Activated T-helper 17 cell treated with anti-CD3 and anti-CD28 coated beads, Interleukin-2, amount 50 U/mL, for 72 hours (primary cell): ENCODE measurements at regions not wholly inside any gene's neighbourhood (a gene's known extent, or its start where the extent isn't known, plus 50 kb on each side); places are given as distances from the start of the nearest gene placed in this dataset.
"Not testable (repeated sequence)": the region's sequence is repeated elsewhere in the genome, so short reads cannot be mapped to it uniquely, and the experiment has no call there.

Experiments used
- ATAC-seq: fragments of 150-1000 bp; cut with Tn5 transposase; replicated peaks from 2 replicates; pipeline ENCODE4 v1.10.0; 2021; ENCODE audit warnings: mild to moderate bottlenecking, moderate library complexity
- H3K27ac Mint-ChIP-seq: one replicate; pipeline ENCODE4 v1.8.0; 2022; ENCODE audit warnings: mixed read lengths
- H3K27me3 Mint-ChIP-seq: one replicate; pipeline ENCODE4 v1.8.0; 2022; ENCODE audit warnings: mixed read lengths
- H3K36me3 Mint-ChIP-seq: one replicate; pipeline ENCODE4 v1.8.0; 2022; ENCODE audit warnings: low read depth, mild to moderate bottlenecking, mixed read lengths
- H3K4me1 Mint-ChIP-seq: one replicate; pipeline ENCODE4 v1.8.0; 2022; ENCODE audit warnings: mixed read lengths
- H3K4me3 Mint-ChIP-seq: one replicate; pipeline ENCODE4 v1.8.0; 2022; ENCODE audit warnings: mild to moderate bottlenecking, mixed read lengths
- H3K9me3 Mint-ChIP-seq: one replicate; pipeline ENCODE4 v1.8.0; 2022; ENCODE audit warnings: mixed read lengths

DNA sequence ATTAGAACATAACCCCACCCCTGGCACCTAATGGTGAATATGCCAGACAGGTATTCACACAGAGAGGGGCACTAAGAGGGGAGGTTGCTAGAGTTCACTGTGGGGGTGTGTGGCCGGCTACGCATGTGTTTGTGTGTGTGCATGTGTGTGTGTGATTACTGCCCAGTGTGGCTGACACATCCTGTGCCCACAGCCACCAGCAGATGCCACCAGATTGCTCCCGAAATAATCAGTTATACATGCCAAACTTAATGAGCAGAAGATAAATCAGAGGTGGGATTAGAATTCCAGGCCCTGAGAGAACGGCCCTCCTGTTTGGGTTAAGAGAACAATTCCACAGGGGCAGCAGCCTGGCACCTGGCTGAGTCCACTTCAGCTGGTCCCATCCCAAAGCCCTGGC, 91.8 kb upstream of the TBCA start:
- no peak overlapping the region for H3K4me3 Mint-ChIP-seq
- no peaks in the 10 kb centered on the region for H3K9me3 Mint-ChIP-seq
- H3K4me1 Mint-ChIP-seq, result no peaks in the 10 kb centered on the region
- H3K27me3 Mint-ChIP-seq, result peaks cover 4% of the 10 kb centered on the region
- H3K36me3 Mint-ChIP-seq, result no peaks in the 10 kb centered on the region
- H3K27ac Mint-ChIP-seq, result no peak overlapping the region
- ATAC-seq, result no peak

DNA sequence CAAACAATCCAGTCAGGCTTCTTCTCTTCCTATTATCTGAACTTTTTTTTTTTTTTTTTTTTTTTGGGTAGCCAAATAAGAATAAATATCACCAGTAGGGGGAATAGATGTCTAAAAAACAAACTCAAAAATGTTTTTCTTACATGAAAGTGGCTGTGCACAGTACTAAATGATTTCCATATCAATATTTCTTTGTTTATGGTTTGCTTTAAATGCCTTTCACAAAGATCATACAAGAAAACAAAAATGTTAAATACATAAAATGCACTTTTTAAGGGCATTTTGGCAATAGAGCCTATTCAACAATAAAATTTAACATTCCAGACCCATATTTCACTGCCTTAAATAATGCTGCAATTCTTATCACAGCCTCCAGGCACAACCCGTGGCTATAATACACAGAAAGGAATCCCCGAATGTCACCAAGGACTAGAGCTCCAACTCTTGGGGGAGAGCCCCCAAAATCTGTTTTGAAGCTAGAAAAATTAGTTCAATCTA, 91.1 kb upstream of the TBCA start:
- no peaks in the 10 kb centered on the region for H3K36me3 Mint-ChIP-seq
- H3K27me3 Mint-ChIP-seq, result peaks cover 5% of the 10 kb centered on the region
- H3K27ac Mint-ChIP-seq, result no peak overlapping the region
- H3K4me1 Mint-ChIP-seq, result no peaks in the 10 kb centered on the region
- H3K9me3 Mint-ChIP-seq, result no peaks in the 10 kb centered on the region
- no peak for ATAC-seq
- no peak overlapping the region for H3K4me3 Mint-ChIP-seq

DNA sequence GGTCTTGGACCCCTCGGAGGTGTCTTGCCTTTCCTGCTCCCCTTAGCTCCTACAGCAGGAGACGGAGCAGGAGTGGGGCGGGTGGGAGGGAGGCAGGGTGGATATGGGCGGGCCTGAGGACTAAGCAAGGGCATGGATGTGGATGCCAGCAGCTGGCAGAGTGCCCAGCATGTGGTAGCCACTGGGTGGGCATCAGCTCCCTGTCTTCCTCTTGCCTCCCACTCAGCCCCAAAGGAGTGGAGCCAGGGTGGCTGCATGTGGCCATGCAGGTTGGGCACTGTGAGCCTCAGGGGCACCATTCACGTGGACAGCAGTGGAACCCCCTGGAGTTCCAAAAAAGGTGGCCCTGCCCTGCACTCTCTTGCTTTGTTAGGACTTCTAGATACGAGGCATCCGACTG, 90.1 kb upstream of the TBCA start:
- Mint-ChIP-seq H3K4me3 (no peak overlapping the region), H3K36me3 (no peaks in the 10 kb centered on the region), H3K27ac (no peak overlapping the region), H3K9me3 (no peaks in the 10 kb centered on the region), H3K4me1 (no peaks in the 10 kb centered on the region), H3K27me3 (peaks cover 8% of the 10 kb centered on the region)
- no peak for ATAC-seq

DNA sequence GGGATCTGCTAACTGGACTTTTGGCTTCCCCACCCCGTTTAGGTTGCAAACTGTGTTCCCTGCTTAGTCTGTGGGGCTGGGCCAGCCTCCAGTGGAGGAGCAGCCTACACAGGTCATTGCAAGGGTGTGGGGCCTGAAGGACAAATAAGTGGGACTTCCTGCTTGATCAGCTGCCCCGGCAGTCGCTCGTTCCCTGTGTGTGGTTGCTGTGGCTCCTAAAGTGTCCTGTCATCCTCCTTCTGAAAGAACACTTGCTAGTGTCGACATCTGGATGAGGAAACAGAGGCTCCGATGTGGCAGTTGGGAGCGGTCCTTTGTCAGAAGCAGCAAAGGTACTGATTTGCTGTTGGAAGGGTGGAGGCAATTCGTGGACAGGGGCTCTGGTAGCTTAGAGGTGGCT, 88.9 kb upstream of the TBCA start:
- ATAC-seq, result no peak
- no peaks in the 10 kb centered on the region for H3K9me3 Mint-ChIP-seq
- H3K27me3 Mint-ChIP-seq, result peaks cover 11% of the 10 kb centered on the region
- H3K4me3 Mint-ChIP-seq, result no peak overlapping the region
- no peak overlapping the region for H3K27ac Mint-ChIP-seq
- H3K36me3 Mint-ChIP-seq, result no peaks in the 10 kb centered on the region
- H3K4me1 Mint-ChIP-seq, result no peaks in the 10 kb centered on the region

DNA sequence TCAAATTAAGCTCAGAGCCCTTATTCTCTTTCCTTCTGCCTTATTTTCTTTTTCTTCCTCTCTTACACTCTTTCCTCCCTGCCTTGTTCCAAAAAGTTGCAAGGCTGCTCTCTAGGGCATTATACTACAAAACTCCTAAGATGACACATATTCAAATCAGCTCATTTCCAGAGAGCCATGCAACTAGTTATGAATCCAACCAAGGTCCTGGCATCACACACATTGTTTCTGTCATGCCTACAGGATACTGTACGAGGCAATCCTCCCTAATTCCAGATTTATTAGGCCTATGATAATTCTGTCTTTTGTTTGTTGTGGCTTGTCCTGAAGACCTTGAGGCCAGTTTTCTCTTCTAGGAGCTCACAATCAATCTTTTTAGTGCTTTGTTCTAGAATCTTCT, 87.0 kb upstream of the TBCA start:
- Mint-ChIP-seq H3K27me3 (peaks cover 12% of the 10 kb centered on the region), H3K4me1 (no peaks in the 10 kb centered on the region), H3K4me3 (no peak overlapping the region), H3K36me3 (no peaks in the 10 kb centered on the region), H3K9me3 (no peaks in the 10 kb centered on the region), H3K27ac (no peak overlapping the region)
- no peak for ATAC-seq

DNA sequence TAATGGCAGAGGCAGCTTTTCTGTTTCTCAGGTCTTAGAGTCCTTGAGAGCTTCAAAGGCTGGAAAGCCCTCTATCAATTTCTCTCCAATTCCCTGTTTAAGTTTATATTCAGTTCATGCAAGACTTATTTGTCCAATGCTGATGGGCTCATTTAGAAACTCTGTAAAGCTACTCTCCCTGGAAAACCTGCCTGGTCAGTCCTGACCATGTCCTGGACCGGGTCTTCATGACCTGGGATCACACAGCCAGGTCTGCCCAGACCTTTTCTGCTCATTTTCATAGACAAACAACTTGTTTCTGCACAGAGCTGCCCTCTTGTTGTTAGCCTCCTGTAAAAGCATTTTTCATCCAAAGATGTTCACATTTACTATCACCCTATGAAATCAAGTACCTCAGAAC, 85.4 kb upstream of the TBCA start:
- Mint-ChIP-seq H3K27me3 (peaks cover 19% of the 10 kb centered on the region), H3K36me3 (no peaks in the 10 kb centered on the region), H3K4me3 (no peak overlapping the region), H3K4me1 (no peaks in the 10 kb centered on the region), H3K27ac (no peak overlapping the region), H3K9me3 (no peaks in the 10 kb centered on the region)
- no peak for ATAC-seq

DNA sequence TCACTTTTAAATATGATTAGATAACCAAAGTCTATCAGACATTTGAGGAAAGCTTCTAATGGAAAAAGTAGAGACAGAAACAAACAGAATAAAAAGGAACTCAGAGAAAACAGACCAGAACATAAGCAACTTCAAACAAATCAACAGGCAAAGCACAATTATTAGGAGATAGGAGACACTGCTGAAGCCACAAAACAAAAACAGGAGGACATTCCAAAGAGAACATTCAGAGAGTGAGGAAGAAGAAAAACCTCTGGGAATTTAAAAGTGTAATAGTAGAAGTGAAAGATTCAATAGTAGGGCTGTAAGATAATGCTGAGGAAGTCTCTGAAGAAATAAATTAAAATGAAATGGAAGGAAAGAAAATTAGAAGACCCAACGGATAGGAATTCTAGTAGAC, 83.2 kb upstream of the TBCA start:
- Mint-ChIP-seq H3K4me1 (no peaks in the 10 kb centered on the region), H3K9me3 (no peaks in the 10 kb centered on the region), H3K36me3 (no peaks in the 10 kb centered on the region), H3K4me3 (no peak overlapping the region), H3K27me3 (peaks cover 30% of the 10 kb centered on the region), H3K27ac (no peak overlapping the region)
- ATAC-seq, result no peak

DNA sequence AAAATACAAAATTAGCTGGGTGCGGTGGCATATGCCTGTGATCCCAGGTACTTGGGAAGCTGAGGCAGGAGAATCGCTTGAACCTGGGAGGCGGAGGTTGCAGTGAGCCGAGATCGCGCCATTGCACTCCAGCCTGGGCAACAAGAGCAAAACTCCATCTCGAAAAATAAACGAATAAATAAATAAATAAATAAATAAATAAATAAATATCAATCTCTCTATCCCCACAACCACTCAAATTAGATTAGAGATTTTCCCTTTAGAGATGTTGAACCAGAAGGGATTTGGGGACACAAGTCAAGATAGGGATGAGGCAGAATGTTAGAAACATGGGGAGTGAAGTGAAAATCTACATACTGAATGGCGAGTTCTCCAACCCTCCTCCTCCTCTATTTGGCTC, 82.5 kb upstream of the TBCA start:
- not testable (repeated sequence) for H3K4me1 Mint-ChIP-seq, H3K36me3 Mint-ChIP-seq, H3K9me3 Mint-ChIP-seq, H3K27ac Mint-ChIP-seq, ATAC-seq, H3K4me3 Mint-ChIP-seq
- H3K27me3 Mint-ChIP-seq, result peaks cover 35% of the 10 kb centered on the region

DNA sequence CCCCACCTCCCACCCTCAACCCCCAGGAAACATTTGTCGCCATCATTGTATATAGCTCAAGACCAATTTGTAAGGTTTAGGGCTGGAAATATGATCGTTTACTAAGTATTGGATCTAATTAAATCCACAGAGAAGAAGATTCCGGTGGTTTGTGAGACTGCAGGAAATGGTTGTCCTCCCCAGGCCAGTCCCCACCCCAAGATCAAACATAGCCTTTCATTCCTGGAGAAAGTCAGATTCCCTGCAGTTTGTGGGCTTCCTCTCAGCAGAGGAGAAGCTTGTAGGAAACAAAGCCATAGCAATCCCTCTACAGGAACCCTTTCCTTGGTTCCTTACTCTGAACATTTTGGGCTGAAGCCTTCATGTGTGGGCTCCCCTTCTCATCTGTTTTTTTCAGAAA, 79.2 kb upstream of the TBCA start:
- no peaks in the 10 kb centered on the region for H3K36me3 Mint-ChIP-seq
- peaks cover 4% of the 10 kb centered on the region for H3K4me1 Mint-ChIP-seq
- H3K27me3 Mint-ChIP-seq, result peaks cover 43% of the 10 kb centered on the region
- no peak overlapping the region for H3K27ac Mint-ChIP-seq
- no peaks in the 10 kb centered on the region for H3K9me3 Mint-ChIP-seq
- no peak overlapping the region for H3K4me3 Mint-ChIP-seq
- ATAC-seq, result no peak

DNA sequence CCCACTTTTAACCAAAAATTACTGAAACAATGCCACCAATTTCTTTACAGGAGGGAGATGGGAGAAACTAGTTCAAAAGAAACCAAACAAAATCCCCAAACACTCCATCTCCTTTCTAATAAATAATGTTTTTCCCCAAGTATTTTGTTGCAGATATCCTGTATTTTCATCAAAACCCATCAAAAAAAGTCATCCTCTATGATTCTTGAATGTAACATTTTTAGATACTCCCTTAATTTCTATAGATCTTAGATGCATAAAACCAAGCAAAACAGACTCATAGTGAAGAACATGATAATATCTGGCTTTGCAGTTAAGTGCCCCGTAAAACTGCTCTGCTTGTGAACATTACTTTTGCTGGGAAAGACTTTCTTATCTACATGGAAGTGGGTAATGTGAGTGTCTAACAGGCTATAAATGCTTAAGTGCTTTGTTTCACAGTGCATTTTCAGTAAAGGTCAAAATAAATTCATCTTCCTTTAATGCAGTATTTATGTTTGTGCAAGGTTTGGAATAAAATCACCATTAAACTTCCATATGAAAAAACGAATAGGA, 77.3 kb upstream of the TBCA start:
- Mint-ChIP-seq H3K36me3 (no peaks in the 10 kb centered on the region), H3K4me3 (peak overlapping the region; percentile 80), H3K27me3 (peaks cover 50% of the 10 kb centered on the region), H3K9me3 (no peaks in the 10 kb centered on the region), H3K4me1 (peaks cover 4% of the 10 kb centered on the region), H3K27ac (no peak overlapping the region)
- ATAC-seq, result no peak

DNA sequence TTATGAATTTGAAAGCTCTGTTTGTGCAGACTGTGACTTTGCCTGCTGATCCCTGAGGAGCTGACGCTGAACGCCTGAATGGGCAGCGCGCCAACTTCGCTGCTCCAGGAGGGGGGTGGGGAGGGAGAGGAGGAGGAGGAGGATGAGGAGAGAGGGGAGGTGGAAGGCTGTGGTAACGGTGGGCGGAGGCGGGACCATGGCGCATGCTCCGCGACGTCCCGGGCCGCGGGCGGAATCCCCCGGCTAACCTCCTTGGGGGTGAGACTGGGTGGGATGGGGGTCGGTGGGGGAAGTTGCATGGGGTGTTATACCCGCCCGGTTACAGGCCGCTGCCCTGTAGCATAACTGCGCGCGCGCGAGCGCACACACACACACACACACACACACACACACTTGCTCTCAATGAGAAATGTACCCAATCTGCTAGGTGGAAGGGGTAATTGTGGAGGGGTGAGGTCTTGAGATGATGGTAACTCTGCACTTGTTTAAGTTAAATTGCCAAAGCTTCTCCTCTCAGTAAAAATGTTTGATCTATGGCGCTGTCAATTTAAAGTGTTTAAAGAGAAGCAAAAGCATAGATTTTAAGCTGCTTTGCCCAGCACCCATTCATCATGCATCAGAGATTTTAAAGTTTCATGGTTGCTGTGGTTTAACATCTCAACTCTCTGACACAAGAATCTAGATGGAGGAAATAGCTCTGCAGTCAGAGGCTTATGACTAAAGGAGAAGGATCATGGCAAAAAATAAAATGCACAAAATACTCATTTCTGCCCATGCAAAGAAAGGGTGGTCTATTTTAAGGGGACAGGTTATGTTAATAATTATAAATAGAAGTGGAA, 76.6 kb upstream of the TBCA start:
- H3K27me3 Mint-ChIP-seq, result peaks cover 48% of the 10 kb centered on the region
- no peak overlapping the region for H3K27ac Mint-ChIP-seq
- no peaks in the 10 kb centered on the region for H3K36me3 Mint-ChIP-seq
- peaks cover 4% of the 10 kb centered on the region for H3K4me1 Mint-ChIP-seq
- H3K9me3 Mint-ChIP-seq, result no peaks in the 10 kb centered on the region
- peak; percentile 72 for ATAC-seq
- H3K4me3 Mint-ChIP-seq, result peak overlapping the region; percentile 80

DNA sequence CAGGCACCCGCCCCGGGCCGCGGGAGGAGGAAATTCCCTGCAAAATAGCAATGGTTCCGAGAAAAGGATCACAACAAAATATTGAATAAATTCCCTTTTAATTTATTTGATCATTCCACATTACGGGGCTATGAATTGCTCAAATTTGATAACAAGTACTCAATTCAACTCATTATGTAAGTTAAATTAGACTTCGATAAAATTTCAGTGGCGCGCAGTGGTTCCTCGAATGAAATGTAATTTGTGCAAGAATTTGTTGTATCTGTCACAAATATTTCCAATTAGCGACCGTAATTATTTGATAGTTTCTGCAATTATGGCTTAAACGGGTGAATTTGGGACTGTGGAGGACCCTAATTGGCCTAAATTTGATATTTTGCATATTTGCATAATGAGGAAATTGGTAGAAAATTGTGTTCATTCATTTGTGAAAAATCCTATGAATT, 76.0 kb upstream of the TBCA start:
- ATAC-seq, result no peak
- Mint-ChIP-seq H3K4me3 (peak overlapping the region; percentile 80), H3K4me1 (peaks cover 4% of the 10 kb centered on the region), H3K27me3 (peaks cover 46% of the 10 kb centered on the region), H3K27ac (no peak overlapping the region), H3K9me3 (no peaks in the 10 kb centered on the region), H3K36me3 (no peaks in the 10 kb centered on the region)

DNA sequence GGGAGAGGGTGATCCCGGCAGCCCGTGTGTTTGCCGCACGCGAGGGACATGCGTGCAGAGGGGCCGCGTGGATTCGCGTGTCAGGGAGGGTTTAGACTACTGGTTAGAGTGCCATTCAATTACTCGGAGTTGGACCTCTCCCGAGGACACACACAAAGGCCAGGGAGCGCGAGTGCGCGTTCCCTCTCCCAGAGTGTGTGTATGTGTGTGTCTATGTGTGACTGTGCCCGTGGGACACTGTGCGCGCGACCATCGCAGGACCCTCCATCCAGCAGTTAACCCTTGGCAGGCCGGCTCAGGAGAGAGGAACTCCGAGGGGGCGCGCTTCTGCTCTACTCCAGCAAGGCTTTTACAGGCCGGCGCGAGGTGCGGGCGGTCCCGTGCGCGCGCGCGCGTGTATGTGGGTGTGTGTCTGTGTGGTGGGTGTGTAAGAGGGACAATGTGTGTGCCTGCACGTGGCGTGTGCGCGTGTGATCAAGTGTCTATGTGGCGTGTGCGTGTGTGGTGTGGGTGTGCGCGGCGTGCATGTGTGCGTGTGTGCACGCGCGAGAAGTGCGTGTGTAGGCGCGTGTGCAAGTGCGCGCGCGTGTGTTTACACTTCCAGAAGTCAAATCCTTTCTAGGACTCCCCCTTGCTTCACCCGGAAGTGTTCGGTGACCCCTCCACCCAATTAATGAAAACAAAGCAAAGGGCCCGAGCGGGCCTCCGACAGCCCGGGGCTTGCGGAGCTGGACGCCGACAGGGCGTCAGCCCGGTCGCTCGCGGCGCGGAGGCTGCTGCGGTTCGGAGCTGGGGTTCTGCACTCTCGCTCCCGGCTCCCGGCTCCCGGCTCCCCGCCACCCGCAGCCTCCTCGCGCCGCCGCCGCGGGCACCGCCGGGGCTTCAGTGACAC, 75.3 kb upstream of the TBCA start:
- H3K9me3 Mint-ChIP-seq, result no peaks in the 10 kb centered on the region
- peak; percentile 12 for ATAC-seq
- no peaks in the 10 kb centered on the region for H3K36me3 Mint-ChIP-seq
- peaks cover 4% of the 10 kb centered on the region for H3K4me1 Mint-ChIP-seq
- H3K27me3 Mint-ChIP-seq, result peaks cover 51% of the 10 kb centered on the region
- peak overlapping the region; percentile 80 for H3K4me3 Mint-ChIP-seq
- H3K27ac Mint-ChIP-seq, result no peak overlapping the region

DNA sequence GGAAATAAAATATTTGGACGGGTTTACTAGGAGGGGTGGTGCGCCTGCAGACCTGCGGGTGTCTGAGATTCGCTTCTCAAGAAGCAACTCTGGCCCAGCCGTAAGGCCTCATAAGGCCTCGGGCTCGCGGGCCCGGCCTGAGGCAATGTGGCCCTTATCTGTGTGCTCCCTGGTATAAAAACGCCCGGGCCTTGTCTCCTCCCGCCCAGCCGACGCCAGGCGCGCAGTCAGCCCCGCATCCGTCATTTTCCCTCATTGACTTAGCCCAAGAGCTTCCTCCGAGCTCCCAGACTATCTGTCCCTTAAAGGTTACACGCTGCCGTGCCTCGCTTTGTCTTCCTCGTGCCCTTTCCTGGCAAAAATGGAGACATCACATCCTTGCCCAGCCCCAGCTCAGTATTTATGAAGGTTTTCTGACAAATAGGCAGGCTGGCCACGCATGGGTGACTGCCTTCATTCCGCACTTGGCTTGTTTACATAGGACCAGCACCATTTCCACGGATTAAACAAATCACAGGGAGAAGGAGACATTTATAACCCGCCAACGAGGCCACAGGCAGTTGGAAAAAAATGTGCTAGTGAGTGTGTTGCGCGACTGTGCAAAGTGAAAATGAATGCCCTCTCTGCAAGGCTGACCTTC, 74.5 kb upstream of the TBCA start:
- peak overlapping the region; percentile 80 for H3K4me3 Mint-ChIP-seq
- peaks cover 47% of the 10 kb centered on the region for H3K27me3 Mint-ChIP-seq
- no peak for ATAC-seq
- H3K9me3 Mint-ChIP-seq, result no peaks in the 10 kb centered on the region
- H3K4me1 Mint-ChIP-seq, result peaks cover 4% of the 10 kb centered on the region
- no peak overlapping the region for H3K27ac Mint-ChIP-seq
- no peaks in the 10 kb centered on the region for H3K36me3 Mint-ChIP-seq
